Psoas muscle (tissue), 7 donors: ENCODE measurements at regions not wholly inside any gene's neighbourhood (a gene's known extent, or its start where the extent isn't known, plus 50 kb on each side); places are given as distances from the start of the nearest gene placed in this dataset.
"Not testable (repeated sequence)": the region's sequence is repeated elsewhere in the genome, so short reads cannot be mapped to it uniquely, and the experiment has no call there.

Experiments used
- ATAC-seq, 4 donors: fragments of 200-7000 bp; cut with Tn5 transposase; one replicate each; pipeline ENCODE4 v1.9.1; 2020; ENCODE audit warnings: moderate library complexity in 3 of 4, mild to moderate bottlenecking in 2 of 4
- DNase-seq, 2 donors: peaks; one replicate each; pipeline ENCODE4 v3.0.0-alpha.2; 2020
- H3K27ac ChIP-seq: fragments of 200-600 bp; one replicate; pipeline ENCODE4 v1.8.0; 2022
- H3K27me3 ChIP-seq, 3 donors: fragments of 200-600 bp in 1 of 3; one replicate each; pipeline versions ENCODE4 v1.6.1 to v1.8.0; 2013 to 2022; ENCODE audit warnings: low read length in 2 of 3, mild to moderate bottlenecking in 2 of 3, moderate library complexity in 1 of 3; ENCODE audit not compliant: insufficient read depth in 3 of 3
- H3K36me3 ChIP-seq, 2 donors: fragments of 200-600 bp in 1 of 2; one replicate each; pipeline versions ENCODE4 v1.6.1 to v1.8.0; 2013 to 2022; ENCODE audit warnings: low read depth in 1 of 2, mild to moderate bottlenecking in 1 of 2, moderate library complexity in 1 of 2; ENCODE audit not compliant: insufficient read depth in 1 of 2
- H3K4me1 ChIP-seq: fragments of 200-600 bp; one replicate; pipeline ENCODE4 v1.8.0; 2022
- H3K4me3 ChIP-seq: fragments of 200-600 bp; one replicate; pipeline ENCODE4 v1.8.0; 2022; ENCODE audit warnings: mild to moderate bottlenecking
- H3K9me3 ChIP-seq: fragments of 200-600 bp; one replicate; pipeline ENCODE4 v1.8.0; 2022
- CTCF ChIP-seq: fragments of 200-600 bp; IDR thresholded peaks from one replicate; pipeline ENCODE4 v1.8.0; 2022; ENCODE audit warnings: antibody characterized with exemption
- WGBS, 3 donors: extraction: QIAGEN DNeasy Blood & Tissue Kit; methylation state at CpG; one replicate each; pipeline versions ENCODE4 v1.1.6 to v1.1.7; 2013; 5-methylcytosine and 5-hydroxymethylcytosine counted together
- intact Hi-C, 2 donors: fragments of 100-400 bp; cut with DNase I; formaldehyde crosslinking; loops; one replicate each; pipeline versions ENCODE4 v1.11.0 to v1.14.2; 2022
- donor health status: healthy with polysubstance abuse.
- donor health status: DM: no; HTN: no; CAD: no; lungs with moderate emphysema.
- donor health status: Bipolar disorder and iron deficiency.
- donor health status: healthy.
- donor health status: DM: yes; HTN: yes; CAD: no.
- donor health status: DM: no; HTN: no; CAD: no.
- donor health status: DM: yes; HTN: yes; CAD: no.

DNA sequence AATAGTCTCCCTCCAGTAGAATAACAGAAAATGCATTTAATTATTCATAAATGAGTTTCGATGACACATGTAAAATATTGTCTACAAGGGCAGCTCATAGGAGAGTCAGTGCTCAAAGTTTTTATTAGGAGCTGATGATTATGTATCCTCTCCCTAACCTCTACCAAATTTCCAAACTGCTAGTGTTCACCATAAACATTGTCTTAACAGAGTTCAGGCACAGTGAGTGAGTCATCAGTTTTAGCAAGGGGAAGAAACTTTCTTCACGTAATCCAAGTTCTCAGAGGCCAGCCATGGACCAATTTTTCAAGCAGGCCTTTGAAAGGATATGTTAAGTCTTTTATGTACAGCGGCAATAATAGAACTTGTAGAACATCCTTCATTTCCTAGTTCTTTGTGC, 649.2 kb upstream of the MIS18BP1 start:
- TF ChIP-seq CTCF = no peak
- WGBS, 3 donors = 82 to 84% (median 83%) methylated on average over 3 of the region's 3 CpGs
- DNase-seq (no peak), ATAC-seq (no peak)
- H3K4me1 ChIP-seq = no peaks in the 10 kb centered on the region
- intact Hi-C loops = no loop called here
- no peaks in the 10 kb centered on the region for H3K9me3 ChIP-seq
- no peaks in the 10 kb centered on the region for H3K36me3 ChIP-seq
- no peak overlapping the region for H3K4me3 ChIP-seq
- no peaks in the 10 kb centered on the region for H3K27me3 ChIP-seq
- no peak overlapping the region for H3K27ac ChIP-seq

- H3K27ac ChIP-seq = no peak overlapping the region
- no peaks in the 10 kb centered on the region for H3K36me3 ChIP-seq
- WGBS, 3 donors = 69 to 74% (median 70%) methylated on average over 3 of the region's 3 CpGs
- TF ChIP-seq CTCF = no peak
- DNase-seq = no peak
- intact Hi-C loops = no loop called here
- no peak overlapping the region for H3K4me3 ChIP-seq
- no peak for ATAC-seq
- no peaks in the 10 kb centered on the region for H3K4me1 ChIP-seq
- H3K27me3 ChIP-seq = no peaks in the 10 kb centered on the region
- no peaks in the 10 kb centered on the region for H3K9me3 ChIP-seq
These were observed 644.4 kb upstream of the MIS18BP1 start for GRCh38 chr14:45897439-45897838.

- no peak for TF ChIP-seq CTCF
- no peaks in the 10 kb centered on the region for H3K9me3 ChIP-seq
- ATAC-seq (no peak), DNase-seq (no peak)
- WGBS, 3 donors = 58 to 70% (median 60%) methylated on average over 3 of the region's 3 CpGs
- no peaks in the 10 kb centered on the region for H3K36me3 ChIP-seq
- no peak overlapping the region for H3K27ac ChIP-seq
- no peaks in the 10 kb centered on the region for H3K27me3 ChIP-seq
- no peaks in the 10 kb centered on the region for H3K4me1 ChIP-seq
- H3K4me3 ChIP-seq = no peak overlapping the region
- intact Hi-C loops = no loop called here
These were observed 640.1 kb upstream of the MIS18BP1 start for GRCh38 chr14:45893127-45893526.

DNA sequence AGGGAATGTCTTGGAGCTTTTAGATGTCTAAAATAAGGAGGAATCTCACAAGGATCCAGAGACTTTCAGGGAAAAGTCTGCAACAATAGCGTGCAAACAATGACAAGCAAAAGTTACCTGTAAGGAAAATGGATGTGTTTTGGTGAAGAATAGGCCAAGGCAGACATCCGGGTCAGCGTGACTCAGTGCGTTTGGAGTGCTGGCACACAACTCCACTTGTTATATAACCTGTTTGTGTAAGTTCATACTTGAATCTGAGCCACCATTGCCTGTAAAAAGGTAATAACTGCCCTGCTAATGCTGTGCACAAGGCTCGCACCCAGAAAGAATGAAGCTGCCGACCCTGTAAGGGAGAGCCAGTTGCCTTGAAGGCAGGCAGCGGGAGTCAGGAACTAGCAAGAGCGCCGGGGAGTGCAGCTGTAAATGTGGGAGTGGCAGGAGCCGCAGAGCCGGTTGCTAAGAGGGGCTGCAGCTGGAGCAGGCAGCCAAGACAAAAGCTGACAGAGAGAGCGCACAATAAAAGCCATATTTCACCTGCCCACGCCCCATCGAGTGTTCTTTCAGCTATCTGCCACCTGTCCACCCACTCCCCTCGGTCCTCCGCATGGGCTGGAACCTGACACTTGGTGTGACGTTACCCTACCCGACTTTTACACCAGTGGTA, 638.5 kb upstream of the MIS18BP1 start:
- Histone ChIP-seq H3K4me3 (peak overlapping the region; percentile 18), H3K4me1 (no peaks in the 10 kb centered on the region), H3K36me3 (no peaks in the 10 kb centered on the region), H3K27me3 (no peaks in the 10 kb centered on the region), H3K9me3 (no peaks in the 10 kb centered on the region), H3K27ac (no peak overlapping the region)
- DNase-seq = no peak
- 25 to 31% (median 28%) methylated on average over 18 of the region's 18 CpGs for WGBS, 3 donors
- ATAC-seq = no peak
- intact Hi-C loops = no loop called here
- TF ChIP-seq CTCF = no peak

DNA sequence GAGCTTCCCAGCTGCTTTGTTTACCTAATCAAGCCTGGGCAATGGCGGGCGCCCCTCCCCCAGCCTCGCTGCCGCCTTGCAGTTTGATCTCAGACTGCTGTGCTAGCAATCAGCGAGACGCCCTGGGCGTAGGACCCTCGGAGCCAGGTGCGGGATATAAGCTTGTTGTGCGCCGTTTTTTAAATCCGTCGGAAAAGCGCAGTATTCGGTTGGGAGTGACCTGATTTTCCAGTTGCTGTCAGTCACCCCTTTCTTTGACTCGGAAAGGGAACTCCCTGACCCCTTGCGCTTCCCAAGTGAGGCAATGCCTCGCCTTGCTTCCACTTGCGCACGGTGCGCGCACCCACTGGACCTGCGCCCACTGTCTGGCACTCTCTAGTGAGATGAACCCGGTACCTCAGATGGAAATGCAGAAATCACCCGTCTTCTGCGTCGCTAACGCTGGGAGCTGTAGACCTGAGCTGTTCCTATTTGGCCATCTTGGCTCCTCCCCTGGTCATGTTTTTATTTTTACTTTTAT, 635.8 kb upstream of the MIS18BP1 start:
- 84 to 88% (median 85%) methylated on average over 23 to 28 of the region's 28 CpGs for WGBS, 3 donors
- intact Hi-C loops, H3K27ac ChIP-seq, H3K27me3 ChIP-seq, H3K4me1 ChIP-seq, H3K36me3 ChIP-seq, H3K9me3 ChIP-seq, DNase-seq, ATAC-seq, H3K4me3 ChIP-seq: not testable (repeated sequence)
